ENCODE measurements at regions not wholly inside any gene's neighbourhood (a gene's known extent, or its start where the extent isn't known, plus 50 kb on each side); places are given as distances from the start of the nearest gene placed in this dataset.

GRCh38 chr3:22040150-22040549 lies 289.1 kb upstream of the ZNF385D start:
- FAIRE-seq = no peak
- Histone ChIP-seq H3K9me1 (replicated peaks; ENCODE audit: control insufficient read depth, extremely low read depth, insufficient read depth, low read length) (no peaks in the 10 kb centered on the region), H2AFZ (ENCODE audit: low read depth, low read length) (no peak overlapping the region), H3K79me2 (ENCODE audit: control insufficient read depth, insufficient read depth, low read length) (no peaks in the 10 kb centered on the region), H3K9me3 (replicated peaks; ENCODE audit: control insufficient read depth, insufficient read depth, low read length) (no peaks in the 10 kb centered on the region), H3K4me1 (ENCODE audit: control insufficient read depth, extremely low read depth, insufficient read depth, low read length) (no peaks in the 10 kb centered on the region), H3K27me3 (ENCODE audit: control insufficient read depth in 2 of 2, insufficient read depth in 2 of 2, low read length in 2 of 2) (no peaks in the 10 kb centered on the region), H3K4me2 (ENCODE audit: insufficient read depth, low read length) (no peak overlapping the region), H3K36me3 (ENCODE audit: control insufficient read depth in 2 of 2, extremely low read depth in 1 of 2, insufficient read depth in 2 of 2, low read length in 2 of 2) (no peaks in the 10 kb centered on the region), H3K4me3 (replicated peaks in 1 of 3; ENCODE audit: insufficient read depth in 1 of 3, low read depth in 1 of 3, low read length in 3 of 3) (no peak overlapping the region), H3K9ac (replicated peaks; ENCODE audit: extremely low read depth, insufficient read depth, low read length) (no peak overlapping the region), H4K20me1 (replicated peaks; ENCODE audit: control insufficient read depth, extremely low read depth, insufficient read depth, low read length) (no peaks in the 10 kb centered on the region), H3K27ac (ENCODE audit: insufficient read depth, low read depth, low read length) (no peak overlapping the region)
- no peak for DNase-seq (ENCODE audit: low read depth, low spot score)
- ChIA-PET POLR2A (no interaction called here), CTCF (no interaction called here)
- dilution Hi-C loops (cut with MboI; ENCODE audit: extremely low pct_ligation_motif_present, low sequenced_read_pairs) = no loop called here
- TF ChIP-seq MAX (IDR thresholded peaks at IDR 0.05; ENCODE audit: insufficient read depth, insufficient read length) (no peak), MYC (IDR thresholded peaks at IDR 0.05; ENCODE audit: low read depth, low read length) (no peak), EZH2 (IDR thresholded peaks at IDR 0.05; ENCODE audit: borderline replicate concordance, low read depth, low read length, severe bottlenecking) (no peak), GATA2 (IDR thresholded peaks at IDR 0.05; ENCODE audit: insufficient read depth, insufficient read length, low read depth, low read length) (no peak), JUN (IDR thresholded peaks at IDR 0.05; ENCODE audit: borderline replicate concordance, insufficient read depth, insufficient read length, low read depth) (no peak), POLR2AphosphoS5 (IDR thresholded peaks at IDR 0.05; ENCODE audit: insufficient read depth, low read depth, low read length) (no peak), CTCF (IDR thresholded peaks at IDR 0.05; ENCODE audit: extremely low read depth in 1 of 2, insufficient read depth in 1 of 2, low read depth in 1 of 2, low read length in 2 of 2) (no peak)
- intact Hi-C loops (cut with micrococcal nuclease) = no loop called here
- BruUV-seq (replicated peaks) = no TSS peak

Measured in endothelial cell of umbilical vein (primary cell).